HG02943 (cell line): ENCODE measurements at regions not wholly inside any gene's neighbourhood (a gene's known extent, or its start where the extent isn't known, plus 50 kb on each side); places are given as distances from the start of the nearest gene placed in this dataset.
"Not testable (repeated sequence)": the region's sequence is repeated elsewhere in the genome, so short reads cannot be mapped to it uniquely, and the experiment has no call there.

ENCODE experiments used
- ATAC-seq: cut with Tn5 transposase; IDR thresholded peaks from one replicate; pipeline ENCODE4 v1.9.1; 2021; ENCODE audit warnings: mild to moderate bottlenecking, low read depth, moderate library complexity; ENCODE audit not compliant: unreplicated experiment

- no peak for ATAC-seq
Measured at GRCh38 chr18:39166776-39167175, 1601.2 kb upstream of the CELF4 start.

- no peak for ATAC-seq
Measured at GRCh38 chr18:39162013-39162827, 1596.6 kb upstream of the CELF4 start.

- no peak for ATAC-seq
Measured at GRCh38 chr18:39149211-39149806, 1583.7 kb upstream of the CELF4 start.

GRCh38 chr18:39134255-39134654, 1568.7 kb upstream of the CELF4 start:
- no peak for ATAC-seq

GRCh38 chr18:39127538-39127937, 1561.9 kb upstream of the CELF4 start:
- ATAC-seq = not testable (repeated sequence)

- ATAC-seq = no peak
Measured at GRCh38 chr18:39113790-39114189, 1548.2 kb upstream of the CELF4 start.

GRCh38 chr18:39105104-39105503, 1539.5 kb upstream of the CELF4 start:
- no peak for ATAC-seq

GRCh38 chr18:39072970-39073369, 1507.4 kb upstream of the CELF4 start:
- no peak for ATAC-seq

- ATAC-seq = no peak
Measured at GRCh38 chr18:39062426-39062825, 1496.8 kb upstream of the CELF4 start.

GRCh38 chr18:39058386-39059000, 1492.9 kb upstream of the CELF4 start:
- no peak for ATAC-seq

GRCh38 chr18:39057423-39058064, 1491.9 kb upstream of the CELF4 start:
- ATAC-seq = no peak

GRCh38 chr18:39053571-39053970, 1488.0 kb upstream of the CELF4 start:
- no peak for ATAC-seq

GRCh38 chr18:39051013-39051412, 1485.4 kb upstream of the CELF4 start:
- ATAC-seq = no peak

- ATAC-seq = no peak
Measured at GRCh38 chr18:39039813-39040212, 1474.2 kb upstream of the CELF4 start.

GRCh38 chr18:39037925-39038324, 1472.3 kb upstream of the CELF4 start:
- no peak for ATAC-seq

GRCh38 chr18:39033312-39033711, 1467.7 kb upstream of the CELF4 start:
- ATAC-seq = no peak

- no peak for ATAC-seq
Measured at GRCh38 chr18:39031647-39032046, 1466.0 kb upstream of the CELF4 start.

GRCh38 chr18:39030124-39030655, 1464.6 kb upstream of the CELF4 start:
- ATAC-seq = no peak

- no peak for ATAC-seq
Measured at GRCh38 chr18:39025531-39025930, 1459.9 kb upstream of the CELF4 start.

GRCh38 chr18:39019989-39020388, 1454.4 kb upstream of the CELF4 start:
- no peak for ATAC-seq
